MCF 10A (cell line): ENCODE measurements at regions not wholly inside any gene's neighbourhood (a gene's known extent, or its start where the extent isn't known, plus 50 kb on each side); places are given as distances from the start of the nearest gene placed in this dataset.

Source experiments
- BruUV-seq: library from RNA; stranded (reverse); fragments of 400-500 nt; replicated peaks from 2 replicates; lab custom pipeline; 2021; lab: Mats Ljungman, UMichigan
- CTCF ChIA-PET: fragments of 300-600 bp; sonication (Branson Sonifier 250); formaldehyde crosslinking; extraction: SDS; loops from one replicate; lab custom pipeline; 2021; ENCODE audit warnings: antibody characterized with exemption, inconsistent platforms; lab: Yijun Ruan, JAX
- POLR2A ChIA-PET: fragments of 300-600, 350-650 bp; sonication (Branson Sonifier 250); formaldehyde crosslinking; extraction: SDS; loops from one replicate; lab custom pipeline; 2020; ENCODE audit warnings: antibody characterized with exemption, inconsistent platforms; lab: Yijun Ruan, JAX
- DNase-seq: peaks from one replicate; pipeline ENCODE4 v3.0.0-alpha.2; 2018; ENCODE audit not compliant: unreplicated experiment
- H3K27ac Mint-ChIP-seq: one replicate; pipeline ENCODE4 v1.8.0; 2022; ENCODE audit warnings: mild to moderate bottlenecking, low read depth, mixed read lengths; ENCODE audit not compliant: unreplicated experiment
- H3K27me3 Mint-ChIP-seq: one replicate; pipeline ENCODE4 v1.8.0; 2022; ENCODE audit warnings: mixed read lengths; ENCODE audit not compliant: insufficient read depth, unreplicated experiment
- H3K36me3 Mint-ChIP-seq: one replicate; pipeline ENCODE4 v1.8.0; 2022; ENCODE audit warnings: mild to moderate bottlenecking, moderate library complexity, mixed read lengths; ENCODE audit not compliant: insufficient read depth, unreplicated experiment
- H3K4me1 Mint-ChIP-seq: one replicate; pipeline ENCODE4 v1.8.0; 2022; ENCODE audit warnings: mixed read lengths; ENCODE audit not compliant: insufficient read depth, unreplicated experiment
- H3K4me3 Mint-ChIP-seq: one replicate; pipeline ENCODE4 v1.8.0; 2022; ENCODE audit warnings: mild to moderate bottlenecking, moderate library complexity, mixed read lengths; ENCODE audit not compliant: unreplicated experiment
- H3K9me3 Mint-ChIP-seq: one replicate; pipeline ENCODE4 v1.8.0; 2022; ENCODE audit warnings: mixed read lengths; ENCODE audit not compliant: unreplicated experiment
- intact Hi-C: fragments of 100-400 bp; cut with micrococcal nuclease; formaldehyde crosslinking; loops from 2 replicates; pipeline ENCODE4 v1.14.1; 2022
- TF ChIP-seq, protein P1 (sequence below): fragments of 200-600 bp; IDR thresholded peaks from one replicate; pipeline ENCODE4 v1.8.0; 2022; ENCODE audit warnings: antibody characterized with exemption, mild to moderate bottlenecking; ENCODE audit not compliant: unreplicated experiment

DNA sequence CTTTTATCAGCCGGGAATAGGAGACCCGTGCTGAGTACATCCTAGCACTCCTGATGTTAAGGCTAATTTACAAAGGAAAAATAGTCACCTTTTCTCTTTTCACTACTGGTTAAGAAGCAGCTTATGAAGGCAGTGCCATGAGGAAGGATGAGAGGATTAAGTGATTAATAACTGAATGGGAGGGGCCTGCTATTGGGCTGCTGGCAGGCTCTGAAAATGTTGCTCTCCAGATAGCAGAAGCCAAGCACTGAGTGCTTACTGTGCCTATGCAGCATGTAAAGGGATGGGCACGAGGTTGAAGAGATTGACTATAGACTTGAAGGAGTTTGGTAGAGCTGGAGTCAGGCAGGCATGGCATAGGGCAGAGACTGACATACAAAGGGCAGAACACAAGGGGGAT lies 282.4 kb upstream of the THSD7B start:
- POLR2A ChIA-PET = no interaction called here

DNA sequence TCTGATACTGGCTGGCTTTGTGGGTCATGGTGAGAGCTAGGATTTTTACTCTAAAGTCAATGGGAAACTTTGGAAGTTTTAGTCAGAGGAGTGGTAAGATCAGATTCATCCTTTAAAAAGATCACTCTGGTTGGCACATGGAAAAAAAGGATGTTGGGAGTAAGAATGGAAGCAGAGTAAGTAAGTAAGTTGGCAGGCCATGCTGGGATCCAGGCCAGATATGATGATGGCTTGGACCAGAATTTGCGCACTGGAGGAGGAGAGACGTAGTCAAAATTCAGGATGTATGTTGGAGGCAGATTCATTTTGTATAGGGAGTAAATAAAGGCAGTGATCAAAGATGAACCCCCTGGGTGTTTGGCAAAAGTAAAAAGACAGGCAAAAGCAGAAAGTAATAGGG lies 283.3 kb upstream of the THSD7B start:
- H3K27me3 Mint-ChIP-seq = peaks cover 5% of the 10 kb centered on the region
- CTCF ChIA-PET = interaction anchor here (0.8 kb wide), 1 partner anchor 75 kb away, joined by 3 read pairs; no protein-coding TSS in a partner anchor

More for the DNA sequence above, 282.4 kb upstream of the THSD7B start:
- BruUV-seq = no TSS peak
- Mint-ChIP-seq H3K4me1 (no peaks in the 10 kb centered on the region), H3K27ac (no peak overlapping the region), H3K9me3 (peaks cover 11% of the 10 kb centered on the region), H3K4me3 (no peak overlapping the region), H3K27me3 (peaks cover 13% of the 10 kb centered on the region), H3K36me3 (no peaks in the 10 kb centered on the region)
- CTCF ChIA-PET = interaction anchor here (0.8 kb wide), 1 partner anchor 322 kb away, joined by 3 read pairs; no protein-coding TSS in a partner anchor
- intact Hi-C loops = no loop called here
- DNase-seq = no peak
- TF ChIP-seq, protein P1, sequence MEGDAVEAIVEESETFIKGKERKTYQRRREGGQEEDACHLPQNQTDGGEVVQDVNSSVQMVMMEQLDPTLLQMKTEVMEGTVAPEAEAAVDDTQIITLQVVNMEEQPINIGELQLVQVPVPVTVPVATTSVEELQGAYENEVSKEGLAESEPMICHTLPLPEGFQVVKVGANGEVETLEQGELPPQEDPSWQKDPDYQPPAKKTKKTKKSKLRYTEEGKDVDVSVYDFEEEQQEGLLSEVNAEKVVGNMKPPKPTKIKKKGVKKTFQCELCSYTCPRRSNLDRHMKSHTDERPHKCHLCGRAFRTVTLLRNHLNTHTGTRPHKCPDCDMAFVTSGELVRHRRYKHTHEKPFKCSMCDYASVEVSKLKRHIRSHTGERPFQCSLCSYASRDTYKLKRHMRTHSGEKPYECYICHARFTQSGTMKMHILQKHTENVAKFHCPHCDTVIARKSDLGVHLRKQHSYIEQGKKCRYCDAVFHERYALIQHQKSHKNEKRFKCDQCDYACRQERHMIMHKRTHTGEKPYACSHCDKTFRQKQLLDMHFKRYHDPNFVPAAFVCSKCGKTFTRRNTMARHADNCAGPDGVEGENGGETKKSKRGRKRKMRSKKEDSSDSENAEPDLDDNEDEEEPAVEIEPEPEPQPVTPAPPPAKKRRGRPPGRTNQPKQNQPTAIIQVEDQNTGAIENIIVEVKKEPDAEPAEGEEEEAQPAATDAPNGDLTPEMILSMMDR = no peak

DNA sequence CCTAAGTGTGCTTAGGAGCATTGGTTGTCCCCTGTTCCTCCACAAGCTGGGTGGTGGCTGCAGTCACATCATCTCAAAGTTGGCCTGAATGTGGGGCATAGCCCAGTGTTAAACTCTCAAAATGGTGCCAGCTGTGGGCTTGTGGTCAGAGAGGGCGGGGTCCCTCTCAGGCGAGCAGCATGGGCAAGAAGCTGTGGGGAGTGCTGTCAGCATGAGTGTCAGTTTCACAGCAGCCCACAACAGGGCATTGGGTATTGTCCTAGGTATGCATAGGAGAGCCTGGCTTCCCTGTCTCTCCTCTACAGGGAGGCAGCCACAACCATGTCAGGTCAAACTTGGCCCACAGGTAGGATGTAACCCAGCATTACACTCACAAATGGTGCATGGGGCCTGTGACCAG lies 285.6 kb upstream of the THSD7B start:
- no peak for DNase-seq
- TF ChIP-seq, protein P1 = no peak
- Mint-ChIP-seq H3K27me3 (no peaks in the 10 kb centered on the region), H3K36me3 (no peaks in the 10 kb centered on the region), H3K4me3 (no peak overlapping the region), H3K4me1 (no peaks in the 10 kb centered on the region), H3K27ac (no peak overlapping the region), H3K9me3 (peaks cover 14% of the 10 kb centered on the region)
- CTCF ChIA-PET = interaction anchor here (0.9 kb wide), 1 partner anchor 17 kb away, joined by 5 read pairs; no protein-coding TSS in a partner anchor
- intact Hi-C loops = no loop called here
- POLR2A ChIA-PET = no interaction called here
- BruUV-seq = no TSS peak

More for the DNA sequence above, 283.3 kb upstream of the THSD7B start:
- no TSS peak for BruUV-seq
- Mint-ChIP-seq H3K9me3 (peaks cover 14% of the 10 kb centered on the region), H3K27ac (no peak overlapping the region), H3K4me3 (no peak overlapping the region), H3K4me1 (no peaks in the 10 kb centered on the region), H3K36me3 (no peaks in the 10 kb centered on the region)
- POLR2A ChIA-PET = interaction anchor here (0.6 kb wide), 1 partner anchor 1239 kb away, joined by 3 read pairs; no protein-coding TSS in a partner anchor
- TF ChIP-seq, protein P1 = no peak
- no peak for DNase-seq
- intact Hi-C loops = no loop called here

DNA sequence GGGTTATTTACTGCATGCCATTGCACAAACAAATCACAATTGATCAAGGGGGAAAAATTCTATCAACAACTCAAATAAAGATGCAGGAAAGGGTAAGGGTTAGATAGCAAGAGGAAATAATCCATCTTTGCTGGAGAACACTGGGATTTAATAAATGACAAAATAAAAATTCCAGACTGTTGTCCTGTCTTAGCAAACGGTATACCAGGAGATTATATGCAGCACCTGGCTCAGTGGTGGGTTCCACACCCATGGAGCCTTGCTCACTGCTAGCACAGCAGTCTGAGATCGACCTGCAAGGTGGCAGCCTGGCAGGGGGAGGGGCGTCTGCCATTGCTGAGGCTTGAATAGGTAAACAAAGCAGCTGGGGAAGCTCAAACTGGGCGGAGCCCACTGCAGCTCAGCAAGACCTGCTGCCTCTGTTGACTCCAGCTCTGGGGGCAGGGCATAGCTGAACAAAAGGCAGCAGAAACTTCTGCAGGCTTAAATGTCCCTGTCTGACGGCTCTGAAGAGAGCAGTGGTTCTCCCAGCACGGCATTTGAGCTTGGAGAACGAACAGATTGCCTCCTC lies 296.5 kb upstream of the THSD7B start:
- peaks cover 8% of the 10 kb centered on the region for H3K9me3 Mint-ChIP-seq
- POLR2A ChIA-PET = no interaction called here
- H3K4me1 Mint-ChIP-seq = no peaks in the 10 kb centered on the region
- CTCF ChIA-PET = interaction anchor here (0.6 to 0.7 kb wide), 2 partner anchors 28 to 1194 kb away, joined by 3 read pairs; no protein-coding TSS in a partner anchor
- DNase-seq = no peak
- H3K36me3 Mint-ChIP-seq = no peaks in the 10 kb centered on the region
- intact Hi-C loops = no loop called here
- peaks cover 20% of the 10 kb centered on the region for H3K27me3 Mint-ChIP-seq
- H3K27ac Mint-ChIP-seq = no peak overlapping the region
- H3K4me3 Mint-ChIP-seq = no peak overlapping the region
- TF ChIP-seq, protein P1 = no peak
- no TSS peak for BruUV-seq
